Stimulated activated CD4-positive, alpha-beta T cell treated with anti-CD3 and anti-CD28 coated beads, TNF-alpha, amount 100 ng/mL, for 48 hours (primary cell): ENCODE measurements at regions not wholly inside any gene's neighbourhood (a gene's known extent, or its start where the extent isn't known, plus 50 kb on each side); places are given as distances from the start of the nearest gene placed in this dataset.

ENCODE experiments used
- DNase-seq, 3 donors: peaks; one replicate each; pipeline ENCODE4 v3.0.0-alpha.2; 2020; ENCODE audit warnings: low read depth in 3 of 3

- DNase-seq = no peak
Observed at GRCh38 chr2:153105829-153106578, 372.6 kb downstream of the RPRM start.

DNA sequence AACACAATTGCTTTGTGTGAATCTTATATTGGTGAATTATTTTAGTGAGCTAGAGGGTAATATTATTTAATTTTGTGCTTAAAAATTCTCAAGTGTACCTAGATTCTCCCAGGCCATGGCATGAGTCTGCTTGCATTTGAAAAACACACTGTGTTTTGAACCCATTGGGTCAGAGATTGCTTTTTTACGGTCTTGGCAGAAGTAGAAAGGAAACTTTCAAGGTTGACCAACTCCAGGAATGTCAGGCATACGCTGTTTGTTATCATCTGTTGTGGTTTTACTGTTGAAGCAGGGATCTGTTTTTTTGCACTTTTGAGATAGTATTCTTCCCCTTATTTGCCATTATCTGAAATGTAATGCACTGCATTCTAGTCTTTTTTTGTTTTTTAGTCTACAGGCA, 377.4 kb downstream of the RPRM start:
- DNase-seq = no peak

DNA sequence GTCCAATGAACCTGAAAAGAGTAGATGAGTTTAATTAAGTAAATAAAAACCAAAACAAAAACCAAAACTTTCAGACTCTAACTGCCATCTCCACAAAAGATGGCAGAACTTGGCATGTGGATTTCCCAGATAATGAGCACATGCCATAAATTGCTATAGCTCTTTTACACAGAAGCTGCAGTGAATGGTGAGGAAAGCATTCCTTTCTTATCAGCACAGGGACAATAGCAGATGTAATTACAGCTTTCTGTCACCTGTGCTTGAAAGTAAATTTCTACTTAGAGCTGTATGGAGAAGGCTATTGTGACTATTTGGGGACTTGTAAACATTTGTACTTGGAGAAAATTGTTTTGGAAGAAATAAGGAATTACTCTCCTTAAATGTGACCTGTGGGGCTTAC, 378.4 kb downstream of the RPRM start:
- no peak for DNase-seq

- no peak for DNase-seq
Observed at GRCh38 chr2:153098073-153098472, 379.7 kb downstream of the ARL6IP6 start.

DNA sequence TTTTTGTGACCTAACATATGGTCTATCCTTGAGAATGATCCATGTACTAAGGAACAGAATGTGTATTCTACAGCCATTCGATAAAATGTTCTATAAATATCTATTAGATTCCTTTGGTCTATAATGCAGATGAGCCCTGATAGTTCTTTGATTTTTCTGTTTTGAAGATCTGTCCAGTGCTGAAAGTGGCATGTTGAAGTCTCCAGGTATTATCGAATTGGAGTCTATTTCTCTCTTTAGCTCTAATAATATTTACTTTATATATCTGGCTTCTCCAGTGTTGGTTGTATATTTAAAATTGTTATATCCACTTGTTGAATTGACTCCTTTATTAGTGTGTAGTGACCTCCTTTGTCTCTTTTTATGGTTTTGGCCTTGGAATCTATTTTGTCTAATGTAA, 377.9 kb downstream of the ARL6IP6 start:
- no peak for DNase-seq

DNA sequence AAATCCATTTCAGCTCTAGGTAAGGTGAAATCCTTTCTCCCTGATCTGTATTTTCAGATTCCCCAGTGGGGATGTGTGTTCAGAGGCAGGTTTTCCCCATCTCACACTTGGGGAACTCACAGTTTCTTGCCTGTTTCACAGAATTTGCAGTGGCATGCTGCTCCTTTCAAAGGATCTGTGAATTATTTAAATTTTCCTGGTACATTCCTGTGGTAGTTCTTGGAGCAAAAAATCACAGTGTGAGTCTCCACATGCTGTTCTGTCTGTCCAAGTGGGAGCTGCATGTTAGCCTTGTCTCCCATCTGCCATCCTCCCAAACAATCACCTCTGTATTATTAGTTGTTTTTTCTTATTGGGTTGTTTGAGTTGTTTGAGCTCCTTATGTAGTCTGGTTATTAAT, 372.9 kb downstream of the ARL6IP6 start:
- DNase-seq = no peak

- DNase-seq = no peak
Observed at GRCh38 chr2:153079315-153079714, 360.9 kb downstream of the ARL6IP6 start.

DNA sequence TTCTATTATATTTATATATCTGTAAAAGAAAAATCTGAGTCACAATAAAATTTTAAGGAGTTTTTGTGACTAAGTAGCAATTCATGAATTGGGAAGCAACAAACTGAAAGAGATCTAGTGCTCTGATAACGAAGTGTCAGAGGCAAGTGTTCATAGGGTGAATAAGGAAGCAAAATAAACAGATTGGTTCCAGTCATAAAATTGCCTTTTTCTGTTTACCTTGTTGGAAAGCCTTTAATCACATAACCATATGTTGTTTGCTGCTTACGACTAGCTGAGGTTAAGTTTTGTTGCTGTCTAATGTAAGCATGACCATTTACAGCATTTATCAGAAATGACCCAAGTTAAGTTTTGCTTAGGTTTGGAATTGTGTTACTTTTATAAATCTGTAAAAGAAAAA, 358.9 kb downstream of the ARL6IP6 start:
- no peak for DNase-seq

- no peak for DNase-seq
Observed at GRCh38 chr2:153074207-153074606, 355.8 kb downstream of the ARL6IP6 start.

DNA sequence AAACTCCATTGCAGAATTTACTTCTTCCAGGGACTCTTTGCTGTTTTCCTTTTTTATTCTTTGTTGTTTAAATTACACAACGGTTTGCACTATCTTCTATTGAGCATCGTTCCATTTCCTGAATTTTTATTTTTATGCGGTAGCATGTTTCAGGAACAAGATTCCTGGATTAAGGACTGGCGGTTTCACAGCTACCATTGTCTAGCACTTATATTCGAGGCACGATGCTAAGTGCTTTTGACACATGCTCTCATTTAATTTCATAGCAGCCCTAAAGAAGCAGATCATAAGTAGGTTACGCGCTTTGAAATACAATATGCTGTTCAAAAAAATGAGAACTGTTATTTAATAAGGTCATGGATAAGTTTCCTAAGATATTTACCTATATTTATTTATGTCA, 354.4 kb downstream of the ARL6IP6 start:
- DNase-seq = no peak

DNA sequence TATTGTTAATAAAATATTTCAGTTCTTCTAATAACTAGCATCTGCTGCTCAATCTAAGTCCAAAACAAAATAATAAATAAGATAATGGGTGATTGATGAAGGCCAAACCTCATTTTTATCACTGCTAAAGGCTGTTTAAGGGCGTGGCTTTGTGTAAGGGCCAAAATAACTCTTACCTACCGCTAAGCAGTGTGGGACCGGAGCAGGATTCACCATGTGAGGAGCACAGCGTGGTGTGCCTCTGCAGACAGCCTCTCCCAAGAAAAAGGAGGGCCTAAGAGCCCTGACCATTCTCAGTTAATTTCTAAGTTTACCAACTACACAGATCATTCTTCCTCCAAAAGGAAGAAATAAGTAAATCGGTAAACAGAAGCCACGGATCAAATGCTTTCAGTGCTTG, 353.7 kb downstream of the ARL6IP6 start:
- no peak for DNase-seq

GRCh38 chr2:153071090-153071489, 352.7 kb downstream of the ARL6IP6 start:
- DNase-seq = no peak

DNA sequence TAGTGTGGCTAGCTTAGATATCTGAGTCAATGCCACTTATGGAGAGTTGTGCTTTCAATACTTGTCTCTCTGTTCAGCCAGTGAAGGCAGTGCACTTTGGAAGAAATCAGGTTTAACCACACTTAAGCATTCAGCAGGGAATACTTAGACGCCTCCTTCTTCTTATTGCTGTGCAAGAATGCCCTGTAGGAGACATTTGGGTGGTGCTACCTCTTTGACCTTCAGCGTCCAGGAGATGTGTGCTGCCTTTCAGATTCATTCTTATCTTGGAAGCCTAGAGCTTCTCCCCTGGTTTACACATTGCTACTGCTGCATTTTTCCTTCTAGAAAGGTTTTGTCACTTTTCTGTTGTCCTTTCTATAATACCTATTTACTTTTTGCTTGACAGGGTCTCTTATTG, 350.5 kb downstream of the ARL6IP6 start:
- no peak for DNase-seq

- DNase-seq = no peak
Observed at GRCh38 chr2:153068052-153068451, 349.6 kb downstream of the ARL6IP6 start.

GRCh38 chr2:153059338-153060052, 341.1 kb downstream of the ARL6IP6 start:
- DNase-seq = no peak

- DNase-seq = no peak
Observed at GRCh38 chr2:153057743-153058142, 339.3 kb downstream of the ARL6IP6 start.

DNA sequence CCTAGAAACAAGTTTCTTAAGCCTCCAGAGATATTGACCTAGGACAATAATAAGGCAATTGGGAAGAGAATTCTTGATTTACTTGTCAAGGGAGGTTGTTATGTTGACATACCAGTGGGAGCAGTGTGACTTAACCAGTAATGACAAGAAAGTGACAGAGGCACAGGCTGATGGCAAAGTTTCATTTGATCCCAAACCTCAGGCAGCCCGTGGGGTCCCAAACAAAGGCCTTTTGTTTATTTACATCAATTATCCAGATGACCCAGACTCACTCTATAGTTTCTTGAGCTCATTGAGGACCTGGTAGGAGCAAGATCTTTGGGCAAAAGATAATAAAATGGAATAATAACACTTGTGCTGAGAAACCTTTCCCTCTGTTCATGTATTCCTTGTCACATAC, 336.8 kb downstream of the ARL6IP6 start:
- DNase-seq = no peak

GRCh38 chr2:153052807-153053559, 334.6 kb downstream of the ARL6IP6 start:
- DNase-seq = no peak

- DNase-seq = no peak
Observed at GRCh38 chr2:153047220-153047619, 328.8 kb downstream of the ARL6IP6 start.

DNA sequence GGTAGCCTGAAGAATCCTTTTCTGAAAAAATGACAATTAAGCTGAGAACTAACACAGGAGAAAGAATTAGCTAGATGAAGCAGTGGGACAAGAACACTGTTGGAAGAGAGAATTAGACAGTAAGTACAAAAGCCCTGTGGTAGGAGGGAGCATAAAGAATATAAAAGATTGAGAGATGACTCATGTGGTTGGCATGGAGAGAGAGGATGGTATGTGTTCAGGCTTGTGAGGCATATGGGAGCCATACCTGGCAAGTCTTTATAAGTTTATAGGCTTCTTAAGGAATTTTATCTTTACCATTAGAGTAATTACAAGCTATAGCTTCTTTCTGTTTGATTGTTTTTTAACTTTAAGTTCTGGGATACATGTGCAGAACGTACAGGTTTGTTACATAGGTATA, 325.0 kb downstream of the ARL6IP6 start:
- DNase-seq = no peak

GRCh38 chr2:153028626-153029025, 310.2 kb downstream of the ARL6IP6 start:
- DNase-seq = no peak

DNA sequence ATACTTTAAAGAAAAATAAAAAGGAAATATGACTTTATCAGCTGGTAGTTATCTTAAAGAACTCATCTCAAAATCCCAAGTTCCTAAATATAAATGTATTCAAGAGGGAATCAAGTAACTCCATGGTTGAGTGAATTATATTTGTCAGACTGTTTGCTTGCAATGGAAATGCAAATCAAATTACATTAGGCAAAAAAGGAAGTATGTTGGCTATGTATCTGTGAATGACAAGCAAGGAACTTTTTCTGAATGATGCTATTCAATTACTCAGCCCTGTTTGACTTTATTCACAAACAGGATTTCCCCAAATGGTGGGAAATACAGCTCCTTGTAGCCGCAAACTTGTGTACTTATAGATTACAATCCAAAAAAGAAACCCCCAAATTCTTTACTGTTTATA, 309.1 kb downstream of the ARL6IP6 start:
- DNase-seq = no peak

DNA sequence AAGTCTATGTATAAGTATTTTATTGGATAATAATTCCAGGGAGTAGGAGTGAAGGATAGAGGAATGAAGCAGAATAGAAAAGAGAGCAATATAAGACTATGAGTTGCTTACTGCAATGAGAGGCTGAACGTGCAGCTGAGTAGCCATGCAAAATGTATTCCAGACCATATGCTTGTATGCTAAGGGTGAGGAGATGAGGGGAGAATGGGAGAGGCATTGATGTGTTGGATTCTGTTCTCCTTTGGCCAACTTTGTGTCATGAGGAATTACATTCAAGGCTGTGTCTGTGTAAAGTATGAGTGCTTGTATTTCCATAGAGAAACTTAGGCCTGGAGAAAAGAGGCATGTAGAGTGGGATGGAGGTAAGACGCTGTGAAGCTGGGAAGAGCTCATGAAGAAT, 301.8 kb downstream of the ARL6IP6 start:
- DNase-seq = no peak
